WTC11 (cell line): ENCODE measurements at regions not wholly inside any gene's neighbourhood (a gene's known extent, or its start where the extent isn't known, plus 50 kb on each side); places are given as distances from the start of the nearest gene placed in this dataset.

Experiments
- ATAC-seq: fragments of 200-7000 bp; cut with Tn5 transposase; 2 replicates; pipeline ENCODE4 v1.10.0; 2021; ENCODE audit warnings: mild to moderate bottlenecking, moderate library complexity
- CTCF ChIA-PET: fragments of 300-600 bp; sonication (Branson Sonifier 250); formaldehyde crosslinking; loops from one replicate; lab custom pipeline; 2021; ENCODE audit warnings: antibody characterized with exemption; lab: Charles Lee
- POLR2A ChIA-PET: fragments of 350-600 bp; sonication (Branson Sonifier 250); formaldehyde crosslinking; loops from one replicate; lab custom pipeline; 2021; ENCODE audit warnings: antibody characterized with exemption; lab: Charles Lee
- DNase-seq: peaks from one replicate; pipeline ENCODE4 v3.0.0; 2021; ENCODE audit warnings: low spot score
- H3K27ac Mint-ChIP-seq: 2 replicates; pipeline ENCODE4 v1.8.0; 2021; ENCODE audit warnings: mixed read lengths
- H3K27me3 Mint-ChIP-seq: 2 replicates; pipeline ENCODE4 v1.8.0; 2021; ENCODE audit warnings: low read depth, mild to moderate bottlenecking, moderate library complexity, mixed read lengths
- H3K36me3 Mint-ChIP-seq: 2 replicates; pipeline ENCODE4 v1.8.0; 2021; ENCODE audit warnings: mixed read lengths
- H3K4me1 Mint-ChIP-seq: 2 replicates; pipeline ENCODE4 v1.8.0; 2022; ENCODE audit warnings: mixed read lengths
- H3K4me3 Mint-ChIP-seq: 2 replicates; pipeline ENCODE4 v1.8.0; 2021; ENCODE audit warnings: mild to moderate bottlenecking, moderate library complexity, mixed read lengths
- H3K9me3 Mint-ChIP-seq: 2 replicates; pipeline ENCODE4 v1.8.0; 2021; ENCODE audit warnings: mixed read lengths
- EMX1 ChIP-seq: fragments of 250-450 bp; sonication (Bioruptor Pico); IDR thresholded peaks from 2 replicates; pipeline ENCODE4 v1.8.0; 2021; ENCODE audit warnings: mild to moderate bottlenecking
- ESRRA ChIP-seq: sonication (generic); formaldehyde crosslinking; IDR thresholded peaks from 2 replicates; pipeline ENCODE4 v1.8.1; 2022; ENCODE audit warnings: mild to moderate bottlenecking, missing genetic modification reagents, borderline replicate concordance
- FOXJ3 ChIP-seq: sonication (generic); formaldehyde crosslinking; IDR thresholded peaks from 2 replicates; pipeline ENCODE4 v1.9.0; 2021; ENCODE audit warnings: missing genetic modification reagents, mild to moderate bottlenecking, borderline replicate concordance
- FOXK1 ChIP-seq: sonication (generic); formaldehyde crosslinking; IDR thresholded peaks from 2 replicates; pipeline ENCODE4 v1.8.0; 2022; ENCODE audit warnings: mild to moderate bottlenecking, moderate library complexity, missing genetic modification reagents
- FOXP1 ChIP-seq: sonication (generic); formaldehyde crosslinking; IDR thresholded peaks from 2 replicates; pipeline ENCODE4 v1.8.0; 2022; ENCODE audit warnings: missing genetic modification reagents, mild to moderate bottlenecking, moderate library complexity, borderline replicate concordance
- HMGA2 ChIP-seq: fragments of 250-450 bp; sonication (Bioruptor Pico); IDR thresholded peaks from 2 replicates; pipeline ENCODE4 v1.4.0; 2021; ENCODE audit warnings: mild to moderate bottlenecking, moderate library complexity
- IRF2 ChIP-seq: sonication (generic); formaldehyde crosslinking; IDR thresholded peaks from 2 replicates; pipeline ENCODE4 v1.8.0; 2022; ENCODE audit warnings: low read depth, missing genetic modification reagents, borderline replicate concordance
- KAT7 ChIP-seq: sonication (generic); formaldehyde crosslinking; IDR thresholded peaks from 2 replicates; pipeline ENCODE4 v1.8.1; 2023; ENCODE audit warnings: missing genetic modification reagents, mild to moderate bottlenecking, borderline replicate concordance
- MYBL2 ChIP-seq: sonication (generic); formaldehyde crosslinking; IDR thresholded peaks from 2 replicates; pipeline ENCODE4 v1.8.1; 2023; ENCODE audit warnings: mild to moderate bottlenecking, moderate library complexity, missing genetic modification reagents
- NR2C2 ChIP-seq: sonication (generic); formaldehyde crosslinking; IDR thresholded peaks from 2 replicates; pipeline ENCODE4 v1.8.0; 2022; ENCODE audit warnings: mild to moderate bottlenecking, missing genetic modification reagents
- RORB ChIP-seq: fragments of 250-450 bp; sonication (Bioruptor Pico); IDR thresholded peaks from 2 replicates; pipeline ENCODE4 v1.9.0; 2021; ENCODE audit warnings: mild to moderate bottlenecking
- SOX15 ChIP-seq: fragments of 250-450 bp; sonication (Bioruptor Pico); IDR thresholded peaks from 2 replicates; pipeline ENCODE4 v1.9.0; 2021; ENCODE audit warnings: mild to moderate bottlenecking
- TEAD1 ChIP-seq: sonication (generic); formaldehyde crosslinking; IDR thresholded peaks from 2 replicates; pipeline ENCODE4 v1.8.0; 2022; ENCODE audit warnings: mild to moderate bottlenecking, missing genetic modification reagents
- TP53 ChIP-seq: sonication (generic); formaldehyde crosslinking; IDR thresholded peaks from 2 replicates; pipeline ENCODE4 v1.8.1; 2023; ENCODE audit warnings: mild to moderate bottlenecking, missing genetic modification reagents
- TF ChIP-seq, protein P1 (sequence below): sonication (generic); formaldehyde crosslinking; IDR thresholded peaks from 2 replicates; pipeline ENCODE4 v1.8.1; 2023; ENCODE audit warnings: mild to moderate bottlenecking, missing genetic modification reagents
- TF ChIP-seq, protein P2 (sequence below): sonication (generic); formaldehyde crosslinking; IDR thresholded peaks from 2 replicates; pipeline ENCODE4 v1.8.1; 2022; ENCODE audit warnings: mild to moderate bottlenecking, moderate library complexity, missing genetic modification reagents
- TF ChIP-seq, protein P3 (sequence below): sonication (generic); formaldehyde crosslinking; IDR thresholded peaks from 2 replicates; pipeline ENCODE4 v1.8.1; 2023; ENCODE audit warnings: mild to moderate bottlenecking, missing genetic modification reagents, moderate library complexity
- TF ChIP-seq, protein P4 (sequence below): sonication (generic); formaldehyde crosslinking; IDR thresholded peaks from 2 replicates; pipeline ENCODE4 v1.8.0; 2022; ENCODE audit warnings: mild to moderate bottlenecking, missing genetic modification reagents

DNA sequence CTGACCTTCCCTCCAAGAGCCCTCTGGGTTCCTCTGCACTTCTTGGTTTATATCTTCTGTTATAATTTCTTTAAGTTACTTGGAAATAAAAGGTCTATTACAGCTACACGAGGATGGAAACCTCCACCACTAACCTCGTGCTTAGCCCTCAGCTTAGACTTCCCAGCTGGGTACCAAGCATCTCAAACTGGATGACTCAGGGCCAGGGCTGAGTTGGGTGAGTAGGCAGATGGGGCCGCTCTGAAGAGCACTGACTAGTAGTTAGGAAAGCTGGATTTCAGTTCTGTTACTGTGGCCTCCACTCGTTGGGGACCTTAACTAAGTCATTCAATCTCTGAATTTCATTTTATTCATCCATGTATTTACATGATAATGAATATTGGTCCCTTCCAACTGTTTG, 1036.6 kb downstream of the IGSF11 start:
- Mint-ChIP-seq H3K4me3 (no peak overlapping the region), H3K27ac (no peak overlapping the region), H3K36me3 (no peaks in the 10 kb centered on the region), H3K9me3 (no peaks in the 10 kb centered on the region), H3K27me3 (no peaks in the 10 kb centered on the region)
- no peak for ATAC-seq
- ChIA-PET CTCF (interaction anchor here (0.7 to 1.6 kb wide), 18 partner anchors 10 to 805 kb away, joined by 3 to 9 read pairs (median 3); no protein-coding TSS in a partner anchor), POLR2A (no interaction called here)
- TF ChIP-seq FOXJ3 (CRISPR knock-in tag) (no peak), ESRRA (no peak)
- TF ChIP-seq, all 79 proteins: peak for 0
- H3K4me1 Mint-ChIP-seq, result peaks cover 14% of the 10 kb centered on the region
- DNase-seq, result no peak

DNA sequence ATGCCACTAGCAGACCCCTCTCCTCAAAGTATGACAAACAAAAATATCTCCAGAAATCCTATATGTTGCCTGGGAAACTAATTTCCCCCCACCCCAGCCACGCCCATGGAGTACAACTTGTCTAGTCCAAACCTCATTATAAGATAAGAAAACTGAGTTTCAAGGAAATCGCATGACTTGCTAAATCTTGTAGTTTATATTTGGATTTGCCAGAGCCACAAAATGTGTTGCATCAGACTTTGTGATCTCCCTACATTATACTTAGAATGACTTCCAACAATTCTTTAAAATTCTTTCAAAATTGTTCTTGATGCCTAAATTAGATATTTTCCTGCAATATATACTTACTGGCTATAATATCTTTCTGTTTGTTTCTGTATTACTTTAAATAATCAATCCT, 1034.4 kb downstream of the IGSF11 start:
- TF ChIP-seq NR2C2 (CRISPR knock-in tag), result no peak
- no peak for TF ChIP-seq HMGA2 (CRISPR knock-in tag)
- no peak for TF ChIP-seq ESRRA
- TF ChIP-seq EMX1 (CRISPR knock-in tag), result no peak
- TF ChIP-seq FOXK1, result no peak
- no peak for TF ChIP-seq MYBL2 (CRISPR knock-in tag)
- TF ChIP-seq, protein P1, sequence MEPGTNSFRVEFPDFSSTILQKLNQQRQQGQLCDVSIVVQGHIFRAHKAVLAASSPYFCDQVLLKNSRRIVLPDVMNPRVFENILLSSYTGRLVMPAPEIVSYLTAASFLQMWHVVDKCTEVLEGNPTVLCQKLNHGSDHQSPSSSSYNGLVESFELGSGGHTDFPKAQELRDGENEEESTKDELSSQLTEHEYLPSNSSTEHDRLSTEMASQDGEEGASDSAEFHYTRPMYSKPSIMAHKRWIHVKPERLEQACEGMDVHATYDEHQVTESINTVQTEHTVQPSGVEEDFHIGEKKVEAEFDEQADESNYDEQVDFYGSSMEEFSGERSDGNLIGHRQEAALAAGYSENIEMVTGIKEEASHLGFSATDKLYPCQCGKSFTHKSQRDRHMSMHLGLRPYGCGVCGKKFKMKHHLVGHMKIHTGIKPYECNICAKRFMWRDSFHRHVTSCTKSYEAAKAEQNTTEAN (CRISPR knock-in tag), result no peak
- TF ChIP-seq, protein P2, sequence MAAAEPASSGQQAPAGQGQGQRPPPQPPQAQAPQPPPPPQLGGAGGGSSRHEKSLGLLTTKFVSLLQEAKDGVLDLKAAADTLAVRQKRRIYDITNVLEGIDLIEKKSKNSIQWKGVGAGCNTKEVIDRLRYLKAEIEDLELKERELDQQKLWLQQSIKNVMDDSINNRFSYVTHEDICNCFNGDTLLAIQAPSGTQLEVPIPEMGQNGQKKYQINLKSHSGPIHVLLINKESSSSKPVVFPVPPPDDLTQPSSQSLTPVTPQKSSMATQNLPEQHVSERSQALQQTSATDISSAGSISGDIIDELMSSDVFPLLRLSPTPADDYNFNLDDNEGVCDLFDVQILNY, result no peak
- no peak for TF ChIP-seq TEAD1 (CRISPR knock-in tag)
- Mint-ChIP-seq H3K9me3 (no peaks in the 10 kb centered on the region), H3K36me3 (no peaks in the 10 kb centered on the region), H3K27me3 (no peaks in the 10 kb centered on the region), H3K4me1 (peaks cover 14% of the 10 kb centered on the region), H3K27ac (no peak overlapping the region), H3K4me3 (no peak overlapping the region)
- POLR2A ChIA-PET, result no interaction called here
- CTCF ChIA-PET, result no interaction called here
- ATAC-seq (no peak), DNase-seq (no peak)

DNA sequence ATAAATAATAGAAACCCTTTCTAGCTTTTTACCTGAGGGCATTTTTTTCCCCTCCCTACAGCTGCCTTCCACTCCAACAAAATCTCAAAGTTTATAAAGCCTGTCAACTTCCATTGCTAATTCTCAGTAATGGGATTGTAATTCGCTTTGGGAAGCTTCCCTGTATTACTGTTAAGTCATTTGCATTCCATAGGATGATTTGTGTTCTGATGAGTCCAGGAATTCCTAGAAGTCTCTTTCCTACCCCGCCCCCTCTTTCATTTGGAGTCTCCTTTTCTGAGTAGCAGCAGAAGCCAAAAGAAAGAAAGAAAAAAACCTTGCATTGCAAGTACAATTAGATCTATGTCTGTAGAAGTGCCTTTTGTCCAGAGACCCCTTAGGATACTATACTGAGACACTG, 1033.3 kb downstream of the IGSF11 start:
- Mint-ChIP-seq H3K9me3 (peaks cover 7% of the 10 kb centered on the region), H3K4me1 (peaks cover 14% of the 10 kb centered on the region), H3K27ac (no peak overlapping the region), H3K36me3 (0 out of 2 replicates have a peak, but pooled peaks cover 4% of the 10 kb centered on the region), H3K27me3 (no peaks in the 10 kb centered on the region), H3K4me3 (no peak overlapping the region)
- DNase-seq (no peak), ATAC-seq (no peak)
- ChIA-PET CTCF (no interaction called here), POLR2A (interaction anchor here (0.6 to 1.2 kb wide), 2 partner anchors 9 to 279 kb away, joined by 5 to 6 read pairs; no protein-coding TSS in a partner anchor)
- TF ChIP-seq IRF2 (CRISPR knock-in tag) (no peak), KAT7 (no peak)
- TF ChIP-seq, protein P3, sequence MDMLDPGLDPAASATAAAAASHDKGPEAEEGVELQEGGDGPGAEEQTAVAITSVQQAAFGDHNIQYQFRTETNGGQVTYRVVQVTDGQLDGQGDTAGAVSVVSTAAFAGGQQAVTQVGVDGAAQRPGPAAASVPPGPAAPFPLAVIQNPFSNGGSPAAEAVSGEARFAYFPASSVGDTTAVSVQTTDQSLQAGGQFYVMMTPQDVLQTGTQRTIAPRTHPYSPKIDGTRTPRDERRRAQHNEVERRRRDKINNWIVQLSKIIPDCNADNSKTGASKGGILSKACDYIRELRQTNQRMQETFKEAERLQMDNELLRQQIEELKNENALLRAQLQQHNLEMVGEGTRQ (CRISPR knock-in tag), result no peak

DNA sequence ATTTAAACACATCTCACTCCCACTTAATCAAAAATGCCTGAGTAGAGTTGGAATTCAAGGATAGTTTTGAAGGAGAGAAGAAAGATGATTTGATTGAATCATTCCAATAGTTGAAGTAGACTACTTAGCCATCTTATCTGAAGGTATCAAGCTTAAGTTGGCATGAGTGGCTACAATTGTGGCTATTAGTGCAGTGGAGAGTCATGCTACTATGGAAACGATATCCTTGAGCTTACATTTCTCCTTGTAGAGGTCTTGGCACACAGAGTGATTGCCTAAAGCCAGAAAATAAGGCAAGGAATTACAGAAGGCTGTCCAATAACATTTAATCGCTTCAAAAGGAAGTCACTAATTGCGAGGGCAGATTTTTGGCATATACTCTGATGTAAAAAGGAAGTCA, 1022.7 kb downstream of the IGSF11 start:
- H3K9me3 Mint-ChIP-seq, result peaks cover 9% of the 10 kb centered on the region
- no peak for TF ChIP-seq RORB (CRISPR knock-in tag)
- no peak for TF ChIP-seq TP53 (CRISPR knock-in tag)
- TF ChIP-seq, protein P4, sequence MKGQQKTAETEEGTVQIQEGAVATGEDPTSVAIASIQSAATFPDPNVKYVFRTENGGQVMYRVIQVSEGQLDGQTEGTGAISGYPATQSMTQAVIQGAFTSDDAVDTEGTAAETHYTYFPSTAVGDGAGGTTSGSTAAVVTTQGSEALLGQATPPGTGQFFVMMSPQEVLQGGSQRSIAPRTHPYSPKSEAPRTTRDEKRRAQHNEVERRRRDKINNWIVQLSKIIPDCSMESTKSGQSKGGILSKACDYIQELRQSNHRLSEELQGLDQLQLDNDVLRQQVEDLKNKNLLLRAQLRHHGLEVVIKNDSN, result no peak
- TF ChIP-seq FOXP1 (CRISPR knock-in tag), result no peak
- TF ChIP-seq SOX15 (CRISPR knock-in tag), result no peak
- H3K4me3 Mint-ChIP-seq, result no peak overlapping the region
- H3K27me3 Mint-ChIP-seq, result no peaks in the 10 kb centered on the region
- CTCF ChIA-PET, result interaction anchor here (1.1 kb wide), 1 partner anchor 14 kb away, joined by 3 read pairs; no protein-coding TSS in a partner anchor
- POLR2A ChIA-PET, result no interaction called here
- no peaks in the 10 kb centered on the region for H3K4me1 Mint-ChIP-seq
- 0 out of 2 replicates have a peak, but pooled peaks cover 3% of the 10 kb centered on the region for H3K36me3 Mint-ChIP-seq
- DNase-seq (no peak), ATAC-seq (no peak)
- no peak overlapping the region for H3K27ac Mint-ChIP-seq
